ENCODE measurements at regions not wholly inside any gene's neighbourhood (a gene's known extent, or its start where the extent isn't known, plus 50 kb on each side); places are given as distances from the start of the nearest gene placed in this dataset.

- no peak for DNase-seq (ENCODE audit: low read depth, low spot score)
- H3K4me3 ChIP-seq (ENCODE audit: low read length): no peak overlapping the region
Observed at GRCh38 chr11:32531528-32531927, 52.1 kb upstream of the EIF3M start.

DNA sequence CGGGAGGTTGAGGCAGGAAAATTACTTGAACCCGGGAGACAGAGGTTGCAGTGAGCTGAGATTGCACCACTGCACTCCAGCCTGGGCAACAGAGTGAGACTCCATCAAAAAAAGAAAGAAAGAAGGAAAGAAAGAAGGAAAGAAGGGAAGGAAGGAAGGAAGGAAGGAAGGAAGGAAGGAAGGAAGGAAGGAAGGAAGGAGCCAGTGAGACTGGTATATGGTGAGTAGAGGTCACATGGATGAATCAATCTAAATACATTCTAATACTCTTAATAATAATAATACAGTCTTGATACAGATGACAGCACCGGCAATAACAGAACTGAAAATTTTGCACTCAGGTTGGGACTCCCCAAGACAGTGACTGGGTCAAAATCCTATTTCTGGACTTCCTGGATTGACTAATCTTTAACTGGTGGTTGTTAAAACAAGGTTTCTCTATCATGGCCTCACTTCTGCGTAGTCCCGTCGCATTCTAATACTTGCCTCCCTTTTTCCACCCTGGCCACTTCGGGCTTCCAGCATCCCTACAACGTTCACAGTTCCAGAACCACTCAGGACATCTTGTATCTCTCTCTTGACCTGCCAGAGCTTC, 53.5 kb upstream of the EIF3M start:
- DNase-seq (ENCODE audit: low read depth, low spot score): no peak
- no peak overlapping the region for H3K4me3 ChIP-seq (ENCODE audit: low read length)

- DNase-seq (ENCODE audit: low read depth, low spot score): no peak
- no peak overlapping the region for H3K4me3 ChIP-seq (ENCODE audit: low read length)
Observed at GRCh38 chr11:32527261-32528175, 56.1 kb upstream of the EIF3M start.

DNA sequence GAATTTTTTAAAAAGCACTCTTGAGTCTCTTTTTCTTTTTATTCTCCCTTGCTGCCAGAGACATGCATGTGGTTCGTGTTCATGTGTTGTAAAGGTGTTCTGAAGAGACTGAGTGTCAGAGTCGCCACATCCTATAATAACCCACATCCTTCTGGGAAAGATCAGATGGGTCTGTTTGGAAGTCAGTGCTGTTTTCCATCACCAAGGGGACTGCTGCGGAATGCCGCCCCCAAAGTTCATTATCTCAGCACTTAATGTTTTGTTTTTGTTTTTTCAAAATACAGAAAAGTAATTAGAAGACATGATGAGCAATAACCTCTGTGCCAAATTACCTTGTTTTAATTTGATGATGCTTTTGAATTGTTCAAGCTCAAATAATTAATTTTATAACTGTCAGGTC, 56.9 kb upstream of the EIF3M start:
- peak; percentile 17 for DNase-seq (ENCODE audit: low read depth, low spot score)

GRCh38 chr11:32511926-32512325, 71.7 kb upstream of the EIF3M start:
- DNase-seq (ENCODE audit: low read depth, low spot score): no peak
- H3K4me3 ChIP-seq (ENCODE audit: low read length): no peak overlapping the region

More for the DNA sequence above, 56.9 kb upstream of the EIF3M start:
- no peak overlapping the region for H3K4me3 ChIP-seq (ENCODE audit: low read length)

DNA sequence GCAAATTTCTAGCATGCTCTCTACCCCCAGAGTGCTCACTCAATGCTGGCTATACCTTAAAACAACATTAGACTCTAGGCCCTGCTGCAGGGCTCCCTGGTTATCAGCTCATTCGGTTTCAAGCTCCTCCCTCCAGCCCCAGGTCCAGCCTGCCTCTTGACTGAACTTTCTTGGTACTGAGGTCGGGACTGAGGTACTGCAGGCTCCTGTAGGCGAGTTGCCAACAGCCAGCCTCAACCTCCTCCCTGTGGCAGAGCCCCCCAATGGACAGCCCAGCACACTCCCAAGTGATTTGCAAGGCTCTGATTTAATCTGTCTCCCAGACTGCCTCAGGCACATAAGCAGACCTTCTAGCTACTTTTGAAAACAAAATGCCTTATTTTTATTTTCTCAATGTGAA, 73.6 kb upstream of the EIF3M start:
- H3K4me3 ChIP-seq (ENCODE audit: low read length): no peak overlapping the region
- DNase-seq (ENCODE audit: low read depth, low spot score): no peak

DNA sequence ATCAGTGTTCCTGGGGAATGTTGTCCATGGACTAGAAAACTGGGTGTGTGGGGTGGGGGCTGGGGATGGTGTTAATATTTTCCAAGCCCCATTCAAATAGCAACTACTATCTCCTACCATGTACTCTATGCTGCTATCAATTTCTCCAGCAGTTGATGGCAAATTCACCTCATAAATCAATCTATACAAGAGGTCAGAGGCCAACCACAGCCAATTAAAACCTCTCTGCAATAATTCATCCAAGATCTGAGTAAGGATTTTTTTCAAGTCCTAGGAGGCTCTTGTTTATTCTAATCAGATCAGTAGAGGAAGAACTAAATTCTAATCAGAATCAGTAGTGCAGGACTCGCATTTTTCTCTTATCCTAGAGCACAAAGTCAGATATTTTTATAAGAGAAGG, 73.4 kb upstream of the WT1 start:
- H3K4me3 ChIP-seq (ENCODE audit: low read length): no peak overlapping the region
- no peak for DNase-seq (ENCODE audit: low read depth, low spot score)

GRCh38 chr11:32500001-32500400, 64.7 kb upstream of the WT1 start:
- H3K4me3 ChIP-seq (ENCODE audit: low read length): no peak overlapping the region
- no peak for DNase-seq (ENCODE audit: low read depth, low spot score)

DNA sequence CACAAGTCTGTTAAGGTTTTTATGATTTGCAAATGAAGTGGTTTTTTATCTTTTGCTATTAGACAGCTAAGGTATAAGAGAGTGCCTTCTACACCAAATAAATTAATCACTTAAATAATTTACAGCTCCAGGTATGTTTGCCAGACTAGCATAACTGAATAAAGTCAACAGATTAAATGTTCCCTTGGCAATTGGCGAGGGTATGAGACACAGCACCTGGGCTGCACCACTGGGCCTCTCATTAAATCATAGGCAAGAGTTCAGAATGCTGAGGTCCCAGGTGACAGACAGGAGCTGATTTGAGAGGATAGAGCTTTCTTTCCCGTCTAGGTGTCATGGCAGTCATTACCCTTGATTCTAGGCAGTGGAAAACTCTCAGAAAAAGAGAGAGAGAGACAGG, 62.6 kb upstream of the WT1 start:
- no peak overlapping the region for H3K4me3 ChIP-seq (ENCODE audit: low read length)
- no peak for DNase-seq (ENCODE audit: low read depth, low spot score)

GRCh38 chr11:32494629-32495028, 59.3 kb upstream of the WT1 start:
- H3K4me3 ChIP-seq (ENCODE audit: low read length): no peak overlapping the region

GRCh38 chr11:32489464-32489863, 54.1 kb upstream of the WT1 start:
- peak; percentile 19 for DNase-seq (ENCODE audit: low read depth, low spot score)
- no peak overlapping the region for H3K4me3 ChIP-seq (ENCODE audit: low read length)

More at GRCh38 chr11:32494629-32495028, 59.3 kb upstream of the WT1 start:
- no peak for DNase-seq (ENCODE audit: low read depth, low spot score)

GRCh38 chr11:32487270-32487669, 51.9 kb upstream of the WT1 start:
- DNase-seq (ENCODE audit: low read depth, low spot score): no peak

GRCh38 chr11:32485733-32486132, 50.4 kb upstream of the WT1 start:
- no peak overlapping the region for H3K4me3 ChIP-seq (ENCODE audit: low read length)
- DNase-seq (ENCODE audit: low read depth, low spot score): no peak

More at GRCh38 chr11:32487270-32487669, 51.9 kb upstream of the WT1 start:
- no peak overlapping the region for H3K4me3 ChIP-seq (ENCODE audit: low read length)
